ENCODE measurements at regions not wholly inside any gene's neighbourhood (a gene's known extent, or its start where the extent isn't known, plus 50 kb on each side); places are given as distances from the start of the nearest gene placed in this dataset.

GRCh38 chr16:86708431-86708830, 130.1 kb downstream of the FOXL1 start:
- no peak for ATAC-seq
- Histone ChIP-seq H3K27me3 (peaks cover 0 to 47% of the 10 kb centered on the region in 2 donors), H3K4me3 (no peak overlapping the region), H3K36me3 (no peaks in the 10 kb centered on the region), H3K4me1 (no peaks in the 10 kb centered on the region), H3K9me3 (no peaks in the 10 kb centered on the region), H3K27ac (no peak overlapping the region)
- intact Hi-C loops (cut with DNase I): no loop called here
- DNase-seq: no peak
- TF ChIP-seq CTCF (IDR thresholded peaks at IDR 0.05): no peak

- Histone ChIP-seq H3K27me3 (peaks cover 0 to 51% of the 10 kb centered on the region in 2 donors), H3K36me3 (no peaks in the 10 kb centered on the region), H3K4me1 (no peaks in the 10 kb centered on the region), H3K4me3 (no peak overlapping the region), H3K27ac (no peak overlapping the region), H3K9me3 (no peaks in the 10 kb centered on the region)
- no peak for DNase-seq
- no peak for ATAC-seq
- TF ChIP-seq CTCF (IDR thresholded peaks at IDR 0.05): no peak
- intact Hi-C loops (cut with DNase I): no loop called here
These were observed 130.8 kb downstream of the FOXL1 start for GRCh38 chr16:86709103-86709502.

- no peaks in the 10 kb centered on the region for H3K36me3 ChIP-seq
- H3K27me3 ChIP-seq: peaks cover 0 to 46% of the 10 kb centered on the region in 2 donors
- H3K4me3 ChIP-seq: no peak overlapping the region
- DNase-seq (no peak), ATAC-seq (no peak)
- no peak overlapping the region for H3K27ac ChIP-seq
- H3K4me1 ChIP-seq: no peaks in the 10 kb centered on the region
- H3K9me3 ChIP-seq: no peaks in the 10 kb centered on the region
- no peak for TF ChIP-seq CTCF (IDR thresholded peaks at IDR 0.05)
- intact Hi-C loops (cut with DNase I): no loop called here
These were observed 131.7 kb downstream of the FOXL1 start for GRCh38 chr16:86709902-86710601.

- H3K4me3 ChIP-seq: no peak overlapping the region
- TF ChIP-seq CTCF (IDR thresholded peaks at IDR 0.05): no peak
- no peaks in the 10 kb centered on the region for H3K4me1 ChIP-seq
- intact Hi-C loops (cut with DNase I): no loop called here
- H3K27ac ChIP-seq: no peak overlapping the region
- H3K27me3 ChIP-seq: peaks cover 0 to 44% of the 10 kb centered on the region in 2 donors
- DNase-seq: no peak
- H3K36me3 ChIP-seq: no peaks in the 10 kb centered on the region
- H3K9me3 ChIP-seq: no peaks in the 10 kb centered on the region
- no peak for ATAC-seq
These were observed 132.2 kb downstream of the FOXL1 start for GRCh38 chr16:86710602-86710950.

GRCh38 chr16:86712158-86713009, 134.0 kb downstream of the FOXL1 start:
- no peaks in the 10 kb centered on the region for H3K4me1 ChIP-seq
- no peaks in the 10 kb centered on the region for H3K36me3 ChIP-seq
- DNase-seq (no peak), ATAC-seq (no peak)
- intact Hi-C loops (cut with DNase I): no loop called here
- H3K9me3 ChIP-seq: no peaks in the 10 kb centered on the region
- no peak overlapping the region for H3K27ac ChIP-seq
- no peak overlapping the region for H3K4me3 ChIP-seq
- H3K27me3 ChIP-seq: peaks cover 0 to 55% of the 10 kb centered on the region in 2 donors
- TF ChIP-seq CTCF (IDR thresholded peaks at IDR 0.05): no peak
